ENCODE measurements at regions not wholly inside any gene's neighbourhood (a gene's known extent, or its start where the extent isn't known, plus 50 kb on each side); places are given as distances from the start of the nearest gene placed in this dataset.

DNA sequence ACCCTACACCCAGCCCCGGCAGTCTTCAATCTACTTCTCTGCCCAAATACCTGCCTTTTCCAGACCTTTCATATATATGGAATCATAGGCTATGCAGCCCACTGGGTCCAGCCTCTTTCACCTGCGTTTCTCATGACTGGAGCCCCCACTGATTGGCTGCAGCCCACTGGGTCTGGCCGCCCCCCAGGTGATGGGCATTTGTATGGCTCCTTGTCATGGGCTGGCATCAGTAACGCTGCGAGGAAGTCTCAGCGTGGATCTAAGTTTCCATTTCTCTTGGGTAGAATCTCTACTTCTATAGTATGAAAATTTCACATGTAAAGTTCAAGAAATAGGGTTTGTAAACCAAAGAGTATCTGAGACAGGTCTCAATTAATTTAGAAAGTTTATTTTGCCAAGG, 281.9 kb downstream of the NDUFA10 start:
- TF ChIP-seq, protein P1, sequence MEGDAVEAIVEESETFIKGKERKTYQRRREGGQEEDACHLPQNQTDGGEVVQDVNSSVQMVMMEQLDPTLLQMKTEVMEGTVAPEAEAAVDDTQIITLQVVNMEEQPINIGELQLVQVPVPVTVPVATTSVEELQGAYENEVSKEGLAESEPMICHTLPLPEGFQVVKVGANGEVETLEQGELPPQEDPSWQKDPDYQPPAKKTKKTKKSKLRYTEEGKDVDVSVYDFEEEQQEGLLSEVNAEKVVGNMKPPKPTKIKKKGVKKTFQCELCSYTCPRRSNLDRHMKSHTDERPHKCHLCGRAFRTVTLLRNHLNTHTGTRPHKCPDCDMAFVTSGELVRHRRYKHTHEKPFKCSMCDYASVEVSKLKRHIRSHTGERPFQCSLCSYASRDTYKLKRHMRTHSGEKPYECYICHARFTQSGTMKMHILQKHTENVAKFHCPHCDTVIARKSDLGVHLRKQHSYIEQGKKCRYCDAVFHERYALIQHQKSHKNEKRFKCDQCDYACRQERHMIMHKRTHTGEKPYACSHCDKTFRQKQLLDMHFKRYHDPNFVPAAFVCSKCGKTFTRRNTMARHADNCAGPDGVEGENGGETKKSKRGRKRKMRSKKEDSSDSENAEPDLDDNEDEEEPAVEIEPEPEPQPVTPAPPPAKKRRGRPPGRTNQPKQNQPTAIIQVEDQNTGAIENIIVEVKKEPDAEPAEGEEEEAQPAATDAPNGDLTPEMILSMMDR (IDR thresholded peaks at IDR 0.05; ENCODE audit: low read length) = no peak
- no peak for TF ChIP-seq EZH2 (IDR thresholded peaks at IDR 0.05; ENCODE audit: borderline replicate concordance, low read length)

Measured in OCI-LY1 (cell line).